Forelimb muscle (tissue), 1 donor: ENCODE measurements at regions not wholly inside any gene's neighbourhood (a gene's known extent, or its start where the extent isn't known, plus 50 kb on each side); places are given as distances from the start of the nearest gene placed in this dataset.

Experiments used
- DNase-seq: peaks from one replicate; pipeline ENCODE4 v3.0.0-alpha.2; 2013; ENCODE audit warnings: low read depth

DNA sequence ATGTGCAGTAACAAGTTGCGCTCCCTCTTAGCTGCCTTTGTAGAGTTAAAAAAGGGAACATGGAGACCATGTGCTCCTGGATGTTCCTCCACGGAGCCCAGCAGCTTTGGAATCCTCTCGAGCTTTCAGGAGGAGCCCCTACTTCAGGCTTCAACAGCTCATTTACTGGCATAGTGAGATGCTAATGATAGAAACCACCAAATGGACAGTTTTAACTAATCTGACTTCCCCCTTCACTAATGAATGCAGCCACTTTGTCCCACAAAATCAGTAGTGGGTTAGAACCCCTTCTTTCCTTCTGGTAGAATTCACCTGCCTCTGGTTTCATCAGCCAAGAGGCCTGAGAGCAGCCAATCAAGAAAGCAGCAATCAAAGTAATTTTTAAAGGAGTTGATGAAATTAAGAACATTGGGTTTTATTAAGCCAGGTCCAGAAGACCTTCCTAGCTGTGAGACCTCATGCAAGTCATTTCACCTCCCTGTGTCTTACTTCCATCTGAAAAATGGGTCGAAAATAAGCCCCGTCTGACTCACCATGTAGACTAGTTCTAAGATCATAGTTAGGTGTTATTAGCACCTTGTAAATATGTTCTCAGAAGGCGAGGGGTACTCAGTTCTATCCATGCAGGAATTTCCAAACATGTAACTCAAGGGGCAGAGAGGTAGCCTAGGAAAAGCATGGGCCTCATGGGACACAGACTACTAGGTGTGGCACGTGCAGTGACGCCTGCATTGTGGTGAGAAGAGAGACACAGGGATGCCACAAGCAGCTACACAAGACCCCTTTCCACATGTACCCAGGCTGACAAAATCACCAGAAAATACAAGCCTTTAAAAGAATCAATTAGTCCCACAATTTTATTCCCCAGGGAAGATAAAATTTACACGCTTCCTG, 179.7 kb upstream of the LPP start:
- no peak for DNase-seq

- no peak for DNase-seq
These were observed 179.1 kb upstream of the LPP start for GRCh38 chr3:187974871-187975271.

- DNase-seq = no peak
These were observed 178.2 kb upstream of the LPP start for GRCh38 chr3:187975561-187976364.

- no peak for DNase-seq
These were observed 177.5 kb upstream of the LPP start for GRCh38 chr3:187976365-187976900.

DNA sequence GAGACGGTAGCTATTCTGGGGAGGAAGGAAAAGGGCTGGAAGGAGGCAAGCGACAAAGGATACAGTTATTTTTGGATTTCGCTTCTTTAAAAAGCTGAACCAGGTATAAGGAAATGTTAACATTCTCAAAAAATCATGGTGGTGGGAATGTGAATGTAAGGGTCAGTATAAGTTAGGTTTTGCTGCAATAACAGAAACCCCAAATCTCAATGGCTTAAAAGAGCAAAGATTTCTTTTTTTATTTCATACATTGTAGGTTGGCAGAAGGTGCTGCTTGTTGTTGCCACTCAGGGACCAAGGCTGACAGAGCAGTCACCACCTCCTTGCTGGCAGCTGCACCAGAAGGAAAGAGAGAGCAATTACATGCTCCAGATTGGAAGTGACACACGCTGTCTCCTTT, 176.3 kb upstream of the LPP start:
- no peak for DNase-seq

GRCh38 chr3:187978433-187979011, 175.4 kb upstream of the LPP start:
- no peak for DNase-seq

GRCh38 chr3:187979564-187979963, 174.4 kb upstream of the LPP start:
- DNase-seq = no peak

DNA sequence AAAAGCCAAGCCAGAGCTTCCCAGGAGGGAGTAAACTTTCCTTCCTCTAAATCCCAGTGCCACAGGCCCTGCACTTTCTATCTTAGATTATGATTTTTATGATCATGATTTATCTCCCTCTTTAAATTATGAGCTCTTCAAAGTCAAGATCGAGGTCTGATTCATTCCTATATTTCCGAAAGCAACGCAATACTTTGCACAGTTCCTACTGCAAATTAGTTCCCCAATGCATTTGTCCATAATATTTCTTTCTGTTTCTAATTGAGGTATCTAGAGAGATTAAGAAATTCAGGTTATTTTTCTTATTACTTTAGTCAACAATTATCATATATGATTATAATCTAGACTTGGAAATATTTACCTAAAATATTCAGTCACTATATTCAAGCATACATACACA, 173.1 kb upstream of the LPP start:
- no peak for DNase-seq

DNA sequence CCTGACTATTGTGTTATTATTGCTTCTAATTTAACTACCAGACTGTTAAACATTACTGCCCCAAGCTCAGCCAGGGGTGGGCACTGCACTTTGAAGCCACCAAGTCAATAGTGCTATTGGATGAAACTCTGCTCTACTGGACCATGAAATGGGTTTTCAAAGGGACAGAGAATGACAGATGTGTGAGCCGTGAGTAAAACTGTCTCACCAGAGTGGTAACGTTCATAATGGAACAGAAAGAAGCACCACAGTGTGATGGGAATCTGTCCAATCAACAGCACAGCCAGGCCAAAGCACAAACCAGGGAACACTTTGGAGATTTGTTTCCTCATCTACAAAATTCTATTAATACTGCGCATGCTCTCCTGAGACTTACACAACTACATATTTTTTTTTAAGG, 171.8 kb upstream of the LPP start:
- DNase-seq = no peak

- DNase-seq = no peak
These were observed 170.4 kb upstream of the LPP start for GRCh38 chr3:187983484-187984124.

GRCh38 chr3:187985647-187986046, 168.3 kb upstream of the LPP start:
- DNase-seq = no peak

DNA sequence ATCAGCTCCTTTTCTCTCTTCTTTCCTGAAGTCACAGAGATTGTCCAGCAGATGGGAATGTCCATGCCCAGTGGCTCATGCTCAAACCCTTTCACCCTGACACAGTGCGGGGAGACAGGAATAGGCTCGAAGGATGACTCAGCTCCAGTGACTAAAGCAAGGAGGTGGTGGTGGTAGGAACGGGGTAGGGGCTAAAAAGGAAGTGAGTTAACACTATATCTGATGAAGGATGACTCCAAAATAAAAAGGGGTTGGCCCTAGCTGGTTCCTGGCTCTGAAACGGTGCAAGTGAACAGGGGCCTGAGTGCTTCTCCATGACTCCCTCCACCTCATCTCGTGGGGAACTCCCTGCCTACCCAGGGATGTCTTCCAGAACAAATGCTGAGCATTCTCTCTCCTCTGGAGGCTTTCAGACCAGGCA, 167.4 kb upstream of the LPP start:
- DNase-seq = no peak

- no peak for DNase-seq
These were observed 166.8 kb upstream of the LPP start for GRCh38 chr3:187987187-187987586.

- DNase-seq = no peak
These were observed 166.0 kb upstream of the LPP start for GRCh38 chr3:187987924-187988323.

DNA sequence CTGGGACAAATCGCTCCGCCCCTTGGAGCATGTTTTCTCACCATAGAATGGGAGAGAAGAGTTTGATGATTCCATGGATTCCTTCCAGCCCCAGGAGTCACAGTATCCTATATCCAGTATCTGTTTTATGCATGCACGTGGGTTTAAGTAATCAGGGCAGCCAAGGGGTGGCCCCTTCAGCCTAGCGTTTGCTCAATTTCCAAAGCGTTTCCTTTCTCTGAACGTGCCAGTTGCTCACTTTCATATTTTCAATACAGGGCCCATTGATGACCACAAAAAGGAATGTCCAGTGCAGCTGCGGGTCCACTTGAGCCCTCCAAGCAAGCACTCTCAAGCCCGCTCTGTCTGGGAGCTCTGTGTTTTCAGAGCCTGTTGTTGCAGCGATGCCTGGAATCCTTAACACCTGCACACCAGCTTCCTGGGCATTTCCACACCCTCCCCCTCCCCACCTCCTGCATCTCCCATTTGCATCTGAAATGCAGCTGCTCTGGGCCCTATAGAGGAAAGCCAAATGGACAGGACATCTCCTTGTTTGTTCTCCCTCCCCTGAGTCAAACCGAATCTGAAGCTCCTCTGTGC, 164.3 kb upstream of the LPP start:
- no peak for DNase-seq

GRCh38 chr3:187992609-187993008, 161.3 kb upstream of the LPP start:
- DNase-seq = no peak

- no peak for DNase-seq
These were observed 159.5 kb upstream of the LPP start for GRCh38 chr3:187994221-187995042.

- no peak for DNase-seq
These were observed 158.9 kb upstream of the LPP start for GRCh38 chr3:187995043-187995400.

GRCh38 chr3:187995667-187996066, 158.3 kb upstream of the LPP start:
- DNase-seq = no peak

GRCh38 chr3:187996609-187997008, 157.3 kb upstream of the LPP start:
- DNase-seq = no peak

- DNase-seq = no peak
These were observed 156.5 kb upstream of the LPP start for GRCh38 chr3:187997490-187997889.
